ENCODE measurements at regions not wholly inside any gene's neighbourhood (a gene's known extent, or its start where the extent isn't known, plus 50 kb on each side); places are given as distances from the start of the nearest gene placed in this dataset.
"Not testable (repeated sequence)": the region's sequence is repeated elsewhere in the genome, so short reads cannot be mapped to it uniquely, and the experiment has no call there.

- DNase-seq, result no peak
Observed at GRCh38 chr6:145540741-145541140, 194.6 kb downstream of the EPM2A start.

GRCh38 chr6:145544041-145544440 lies 191.3 kb downstream of the EPM2A start:
- no peak for DNase-seq

- no peak for DNase-seq
Observed at GRCh38 chr6:145544514-145544913, 190.8 kb downstream of the EPM2A start.

GRCh38 chr6:145546265-145546664 lies 189.1 kb downstream of the EPM2A start:
- DNase-seq, result no peak

- DNase-seq, result no peak
Observed at GRCh38 chr6:145547594-145548335, 187.6 kb downstream of the EPM2A start.

- no peak for DNase-seq
Observed at GRCh38 chr6:145548933-145549648, 186.2 kb downstream of the EPM2A start.

GRCh38 chr6:145551164-145551563 lies 184.2 kb downstream of the EPM2A start:
- DNase-seq, result no peak

GRCh38 chr6:145555084-145555483 lies 180.2 kb downstream of the EPM2A start:
- no peak for DNase-seq

GRCh38 chr6:145557474-145557873 lies 177.8 kb downstream of the EPM2A start:
- no peak for DNase-seq

GRCh38 chr6:145559836-145560235 lies 175.5 kb downstream of the EPM2A start:
- no peak for DNase-seq

GRCh38 chr6:145561095-145562072 lies 173.9 kb downstream of the EPM2A start:
- no peak for DNase-seq

- no peak for DNase-seq
Observed at GRCh38 chr6:145562771-145563615, 172.3 kb downstream of the EPM2A start.

GRCh38 chr6:145564553-145564952 lies 170.8 kb downstream of the EPM2A start:
- no peak for DNase-seq

GRCh38 chr6:145567684-145568252 lies 167.6 kb downstream of the EPM2A start:
- no peak for DNase-seq

- no peak for DNase-seq
Observed at GRCh38 chr6:145569140-145569539, 166.2 kb downstream of the EPM2A start.

- DNase-seq, result not testable (repeated sequence)
Observed at GRCh38 chr6:145570336-145570735, 165.0 kb downstream of the EPM2A start.

- not testable (repeated sequence) for DNase-seq
Observed at GRCh38 chr6:145574269-145574668, 161.1 kb downstream of the EPM2A start.

All from GOT3 (cell line).